ENCODE measurements at regions not wholly inside any gene's neighbourhood (a gene's known extent, or its start where the extent isn't known, plus 50 kb on each side); places are given as distances from the start of the nearest gene placed in this dataset.
"Not testable (repeated sequence)": the region's sequence is repeated elsewhere in the genome, so short reads cannot be mapped to it uniquely, and the experiment has no call there.

DNA sequence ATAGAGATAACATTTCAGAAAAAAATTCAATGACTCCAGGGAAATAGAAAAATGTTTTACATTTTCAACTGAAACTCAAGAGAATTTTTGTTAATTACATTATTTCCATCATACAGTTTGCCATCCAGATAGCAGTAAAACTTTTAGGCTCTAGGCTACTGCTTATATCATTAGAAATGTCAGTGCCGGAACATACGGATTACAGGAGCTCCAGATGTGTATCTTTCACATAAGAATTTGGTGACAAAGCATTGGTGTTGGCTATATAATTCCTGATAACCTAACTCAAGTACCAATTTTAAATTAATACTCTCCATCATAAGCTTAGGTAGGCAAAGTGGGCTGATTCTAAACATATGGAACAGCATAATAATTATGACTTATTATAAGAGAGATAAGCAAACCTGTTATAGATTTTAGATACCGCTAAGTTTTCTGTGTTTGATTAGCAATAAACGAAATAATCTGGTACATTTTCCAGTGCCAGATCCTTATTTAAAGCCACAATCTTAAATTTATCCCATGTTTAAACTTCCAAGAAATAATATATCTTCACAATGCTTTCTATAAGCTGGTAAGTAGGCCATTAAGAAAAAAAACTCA, 637.9 kb downstream of the NXPH1 start:
- DNase-seq (ENCODE audit: low read depth): no peak

- not testable (repeated sequence) for DNase-seq (ENCODE audit: low read depth)
Measured at GRCh38 chr7:9075774-9076173, 642.4 kb downstream of the NXPH1 start.

GRCh38 chr7:9082203-9082602, 648.8 kb downstream of the NXPH1 start:
- DNase-seq (ENCODE audit: low read depth): no peak

DNA sequence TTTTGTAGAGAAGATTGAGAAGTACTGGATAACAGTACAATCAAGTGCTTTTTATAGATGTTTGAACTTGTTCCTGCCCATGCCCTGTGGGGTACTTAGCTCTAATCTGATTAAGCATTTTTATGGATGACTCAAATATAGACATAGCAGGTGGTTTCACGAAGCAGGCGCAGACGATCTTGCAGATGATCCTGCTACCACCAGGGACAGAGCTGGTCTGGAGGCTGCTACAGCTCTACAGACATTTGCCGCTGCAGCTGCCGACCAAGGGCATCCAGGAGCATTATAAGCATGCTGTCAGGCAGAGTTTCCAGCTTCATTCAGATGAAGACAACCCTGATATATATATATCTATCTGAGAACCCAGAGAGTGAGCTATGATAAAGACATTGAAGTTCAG, 650.4 kb downstream of the NXPH1 start:
- no peak for DNase-seq (ENCODE audit: low read depth)

DNA sequence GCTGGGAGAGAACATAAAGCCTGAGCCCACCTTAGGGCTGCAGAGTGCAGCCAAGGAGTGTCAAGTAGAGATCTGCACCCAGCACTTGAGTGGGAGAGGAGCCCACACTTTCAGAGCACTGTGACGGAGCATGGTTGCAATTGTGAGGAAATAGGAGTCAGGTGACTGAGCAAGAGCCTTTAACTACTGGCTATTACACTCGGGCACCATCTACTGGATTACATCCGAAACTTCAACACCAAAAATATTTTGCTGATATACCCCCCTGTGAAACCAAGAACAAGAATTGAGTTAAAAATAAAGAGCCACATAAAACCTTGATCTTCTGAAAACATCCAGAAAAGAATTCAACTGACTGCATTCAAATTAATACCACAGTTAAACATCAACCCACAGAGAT, 657.9 kb downstream of the NXPH1 start:
- no peak for DNase-seq (ENCODE audit: low read depth)

DNA sequence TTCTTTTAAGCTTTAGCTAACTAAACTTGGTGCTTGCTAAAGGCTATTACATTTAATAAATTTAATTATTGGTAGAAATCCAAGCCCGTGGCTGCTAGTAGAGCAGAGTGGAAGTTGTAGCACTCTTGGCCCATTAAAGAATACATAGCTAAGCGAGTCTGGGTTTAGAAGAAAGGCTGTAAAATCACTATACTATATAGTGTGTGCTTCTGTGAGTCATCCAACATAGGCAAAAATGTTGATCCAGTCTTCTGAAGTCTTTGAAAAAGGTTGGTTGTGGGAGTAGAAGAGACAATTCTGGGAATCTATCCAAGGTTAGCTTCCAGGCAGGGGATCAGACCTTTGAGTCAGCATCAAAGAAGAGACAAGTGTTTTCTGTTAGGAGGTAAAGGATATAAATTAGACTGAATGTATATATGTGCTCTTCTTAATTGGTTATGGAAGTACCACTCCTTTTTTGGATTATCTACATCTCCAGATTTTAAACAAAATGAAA, 664.2 kb downstream of the NXPH1 start:
- no peak for DNase-seq (ENCODE audit: low read depth)

DNA sequence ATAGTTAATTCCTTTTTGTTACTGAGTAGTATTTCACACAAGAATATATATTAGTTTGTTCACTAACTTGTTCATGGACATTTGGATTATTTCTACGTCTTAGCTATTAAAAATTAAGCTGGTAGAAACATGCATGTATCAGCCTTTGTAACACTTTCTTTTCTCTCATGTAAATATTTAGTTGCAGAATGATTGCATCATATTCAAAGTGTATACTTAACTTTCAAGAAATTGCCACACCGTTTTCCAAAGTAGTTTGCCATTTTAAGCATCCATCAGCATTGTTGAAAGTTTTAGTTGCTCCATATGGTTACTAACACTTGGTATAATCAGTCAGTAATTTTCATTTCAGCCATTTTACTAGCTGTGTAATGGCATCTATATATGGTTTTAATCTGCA, 666.9 kb downstream of the NXPH1 start:
- DNase-seq (ENCODE audit: low read depth): no peak

- no peak for DNase-seq (ENCODE audit: low read depth)
Measured at GRCh38 chr7:9102846-9103245, 669.4 kb downstream of the NXPH1 start.

GRCh38 chr7:9106747-9107146, 673.3 kb downstream of the NXPH1 start:
- no peak for DNase-seq (ENCODE audit: low read depth)

GRCh38 chr7:9120331-9120730, 686.9 kb downstream of the NXPH1 start:
- DNase-seq (ENCODE audit: low read depth): no peak

DNA sequence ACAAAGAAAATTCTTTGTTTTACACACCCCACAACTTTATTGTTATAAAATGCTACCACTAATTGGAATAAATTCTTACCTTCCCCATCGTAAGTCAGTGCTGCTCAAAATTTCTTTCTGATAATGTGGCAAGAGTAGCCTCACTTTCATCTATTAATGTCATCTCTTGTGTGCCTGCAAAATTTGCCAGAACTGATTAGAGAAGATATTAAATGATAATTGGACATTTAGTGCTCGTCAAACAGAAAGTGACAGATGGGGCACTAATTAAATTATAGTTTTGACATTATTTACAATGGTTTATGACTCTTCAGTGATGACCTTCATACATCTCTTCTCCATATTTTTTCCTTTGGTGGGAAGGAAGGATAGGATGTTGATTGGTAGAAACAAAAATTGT, 690.9 kb downstream of the NXPH1 start:
- no peak for DNase-seq (ENCODE audit: low read depth)

GRCh38 chr7:9125246-9125645, 691.8 kb downstream of the NXPH1 start:
- DNase-seq (ENCODE audit: low read depth): no peak

GRCh38 chr7:9127901-9128300, 694.5 kb downstream of the NXPH1 start:
- no peak for DNase-seq (ENCODE audit: low read depth)

DNA sequence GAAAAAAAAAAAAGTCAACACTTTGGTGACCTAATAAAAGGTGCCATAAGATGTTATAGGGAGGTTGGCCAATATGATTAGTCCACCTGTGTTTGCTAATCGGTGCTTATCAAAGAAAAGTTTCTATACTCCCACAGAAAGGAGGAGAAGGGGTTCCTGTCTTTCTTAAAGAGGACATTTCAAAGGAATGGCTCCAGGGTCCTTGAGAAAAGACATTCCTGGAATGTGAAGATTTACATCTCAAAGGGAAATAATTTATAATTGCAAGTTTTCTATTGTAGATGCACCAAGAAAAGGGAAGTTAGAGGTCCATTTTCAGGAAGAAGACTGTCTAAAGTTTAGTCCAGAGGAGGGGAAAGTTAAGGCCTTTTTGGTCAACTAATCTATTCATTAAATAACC, 715.3 kb downstream of the NXPH1 start:
- DNase-seq (ENCODE audit: low read depth): no peak

DNA sequence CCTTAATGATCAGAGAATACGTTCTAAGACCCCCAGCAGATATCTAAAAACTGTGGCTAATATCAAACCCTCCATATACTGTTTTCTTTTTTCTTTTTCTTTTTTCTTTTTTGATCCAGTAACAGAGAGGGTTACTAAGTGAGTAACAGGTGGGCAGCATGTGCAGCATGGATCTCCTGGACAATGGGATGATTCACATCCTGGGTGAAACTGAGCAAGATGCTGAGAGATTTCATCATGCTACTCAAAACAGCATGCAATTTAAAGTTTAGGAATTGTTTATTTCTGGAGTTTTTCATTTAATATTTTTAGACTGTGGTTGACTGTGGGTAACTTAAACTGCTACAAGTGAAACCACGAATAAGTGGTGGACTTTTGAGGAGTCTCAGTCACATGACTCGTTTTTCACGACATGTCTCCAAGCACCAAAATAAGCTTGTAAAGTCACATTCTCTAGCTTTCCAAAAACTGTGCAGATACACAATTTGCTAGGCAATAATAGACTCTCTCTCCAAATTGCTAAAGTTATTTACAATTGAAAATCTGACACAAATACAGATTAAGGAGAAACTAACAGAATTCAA, 716.2 kb downstream of the NXPH1 start:
- DNase-seq (ENCODE audit: low read depth): no peak

DNA sequence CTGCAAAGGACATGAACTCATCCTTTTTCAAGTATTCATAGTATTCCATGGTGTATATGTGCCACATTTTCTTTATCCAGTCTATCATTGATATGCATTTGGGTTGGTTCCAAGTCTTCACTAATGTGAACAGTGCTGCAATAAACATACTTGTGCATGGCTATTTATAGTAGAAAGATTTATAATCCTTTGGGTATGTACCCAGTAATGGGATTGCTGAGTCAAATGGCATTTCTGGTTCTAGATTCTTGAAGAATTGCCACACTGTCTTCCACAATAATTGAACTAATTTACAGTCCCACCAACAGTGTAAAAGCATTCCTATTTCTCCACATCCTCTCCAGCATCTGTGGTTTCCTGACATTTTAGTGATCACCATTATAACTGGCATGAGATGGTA, 730.3 kb downstream of the NXPH1 start:
- DNase-seq (ENCODE audit: low read depth): not testable (repeated sequence)

- DNase-seq (ENCODE audit: low read depth): no peak
Measured at GRCh38 chr7:9175871-9176270, 742.5 kb downstream of the NXPH1 start.

DNA sequence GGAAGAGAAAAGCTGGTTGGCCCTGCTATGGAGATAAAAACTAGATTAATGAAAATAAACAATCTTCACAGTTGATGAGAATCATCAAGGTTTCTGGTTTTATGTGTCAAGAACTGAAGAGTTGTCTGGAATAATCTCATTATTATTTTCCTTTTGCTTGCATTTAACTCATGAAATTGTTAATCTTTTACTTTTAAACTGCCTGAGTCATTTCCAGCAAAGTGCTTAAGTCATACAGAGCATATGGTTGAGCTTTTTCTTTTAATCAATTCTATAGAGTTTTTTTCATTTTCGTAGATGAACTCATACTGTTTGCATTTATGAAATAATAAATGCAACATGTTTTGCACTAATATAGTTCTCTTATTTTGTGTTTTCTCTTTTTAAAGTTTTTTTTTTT, 747.9 kb downstream of the NXPH1 start:
- DNase-seq (ENCODE audit: low read depth): no peak

DNA sequence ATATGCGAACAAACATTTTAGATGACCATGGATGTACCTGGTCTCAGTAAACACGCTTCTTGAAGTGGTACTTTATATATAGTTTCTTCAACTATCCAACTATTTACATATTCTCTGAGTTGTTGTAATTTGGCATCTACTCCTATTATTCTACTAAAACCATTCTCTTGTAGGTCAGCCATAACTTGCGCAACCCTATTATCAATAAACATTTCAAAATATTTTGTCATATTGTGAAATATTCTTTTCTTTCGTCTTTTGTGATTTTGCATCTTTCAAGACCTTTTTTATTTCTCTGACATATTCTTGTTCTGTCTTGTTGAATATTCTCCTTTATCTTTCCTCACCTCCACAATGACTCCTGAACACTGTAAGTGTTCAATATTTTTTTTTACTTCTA, 753.3 kb downstream of the NXPH1 start:
- no peak for DNase-seq (ENCODE audit: low read depth)

- no peak for DNase-seq (ENCODE audit: low read depth)
Measured at GRCh38 chr7:9189703-9190102, 756.3 kb downstream of the NXPH1 start.

GRCh38 chr7:9192969-9193368, 759.6 kb downstream of the NXPH1 start:
- no peak for DNase-seq (ENCODE audit: low read depth)

DNA sequence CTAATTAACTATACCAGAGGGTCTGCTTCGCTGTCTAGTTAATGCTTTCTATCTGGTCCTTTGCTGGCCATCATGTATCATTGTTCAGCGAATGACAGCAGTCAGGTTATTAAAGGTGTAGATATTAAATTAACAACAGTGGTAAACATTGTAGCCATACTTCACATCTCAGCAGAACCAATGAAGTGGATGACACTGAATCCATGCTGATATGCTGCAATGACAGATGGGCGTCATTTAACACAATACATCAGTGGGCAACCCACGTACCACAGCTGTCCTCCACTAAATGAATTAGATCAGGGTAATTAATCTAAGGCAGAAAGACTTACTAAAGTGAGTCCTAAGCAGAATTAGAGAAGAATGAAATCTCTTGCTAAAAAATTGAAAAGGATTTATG, 767.2 kb downstream of the NXPH1 start:
- no peak for DNase-seq (ENCODE audit: low read depth)

- no peak for DNase-seq (ENCODE audit: low read depth)
Measured at GRCh38 chr7:9201928-9202327, 768.5 kb downstream of the NXPH1 start.

DNA sequence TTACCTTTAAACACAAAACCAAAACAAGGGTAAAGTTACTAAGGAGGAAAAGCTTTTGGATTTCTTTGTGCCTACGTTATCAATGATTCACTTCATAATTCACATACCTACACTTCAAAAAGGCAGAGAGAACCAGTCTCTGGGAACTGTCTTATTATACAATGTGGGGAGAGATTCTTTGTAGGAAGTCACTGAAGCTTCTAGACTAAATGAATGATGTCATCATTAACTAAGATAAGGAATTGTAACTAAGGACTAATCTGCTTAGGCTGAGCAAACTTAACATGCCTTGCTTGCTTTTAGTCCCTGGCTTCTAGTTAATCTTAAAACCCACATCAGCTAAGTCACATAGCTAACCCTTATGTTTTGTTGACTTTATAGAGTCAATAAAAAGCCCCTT, 771.2 kb downstream of the NXPH1 start:
- DNase-seq (ENCODE audit: low read depth): no peak
